Activated CD4-positive, alpha-beta T cell treated with anti-CD3 and anti-CD28 coated beads, Interleukin-2, Interleukin-6, amounts not matched to agents 100 ng/mL and 50 ng/mL, durations not matched to agents 16 hours and 8 hours (primary cell): ENCODE measurements at regions not wholly inside any gene's neighbourhood (a gene's known extent, or its start where the extent isn't known, plus 50 kb on each side); places are given as distances from the start of the nearest gene placed in this dataset.

ENCODE experiments used
- DNase-seq: peaks from one replicate; pipeline ENCODE4 v3.0.0-alpha.2; 2020

- no peak for DNase-seq
Observed at GRCh38 chr5:119792161-119792799, 162.9 kb downstream of the FAM170A start.

DNA sequence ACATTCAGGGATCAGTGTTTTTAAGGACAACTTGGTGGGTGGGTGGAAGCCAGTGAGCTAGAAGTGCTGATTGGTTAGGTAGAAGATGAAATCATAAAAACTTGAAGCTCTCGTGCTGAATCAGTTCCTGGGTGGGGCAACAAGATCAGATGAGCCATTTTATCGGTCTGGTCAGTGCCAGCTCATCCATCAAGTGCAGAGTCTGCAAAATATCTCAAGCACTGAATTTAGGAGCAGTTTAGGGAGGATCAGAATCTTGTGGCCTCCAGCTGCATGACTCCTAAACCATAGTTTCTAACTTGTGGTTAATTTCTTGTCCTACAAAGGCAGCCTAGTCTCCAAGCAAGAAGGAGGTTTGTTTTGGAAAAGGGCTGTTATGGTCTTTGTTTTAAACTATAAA lies 166.4 kb downstream of the FAM170A start:
- no peak for DNase-seq

DNA sequence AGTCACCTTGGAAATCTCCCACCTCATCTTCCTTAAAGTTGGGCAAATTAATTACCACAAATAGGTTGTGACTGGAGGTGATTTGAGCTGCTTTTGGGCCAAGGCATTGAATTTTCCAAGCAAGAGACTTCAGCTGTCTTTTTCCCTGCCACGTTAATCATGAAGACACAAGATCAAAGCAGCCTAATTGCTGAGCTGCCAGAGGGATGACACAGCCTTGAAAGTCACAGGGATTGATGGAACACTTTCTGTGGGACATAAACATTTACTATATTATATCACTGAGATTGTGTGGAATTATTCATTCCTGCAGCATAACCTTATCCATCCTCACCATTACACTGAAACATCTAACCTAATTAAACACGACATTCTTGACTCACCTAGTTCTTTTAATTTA lies 172.2 kb downstream of the FAM170A start:
- DNase-seq, result no peak

DNA sequence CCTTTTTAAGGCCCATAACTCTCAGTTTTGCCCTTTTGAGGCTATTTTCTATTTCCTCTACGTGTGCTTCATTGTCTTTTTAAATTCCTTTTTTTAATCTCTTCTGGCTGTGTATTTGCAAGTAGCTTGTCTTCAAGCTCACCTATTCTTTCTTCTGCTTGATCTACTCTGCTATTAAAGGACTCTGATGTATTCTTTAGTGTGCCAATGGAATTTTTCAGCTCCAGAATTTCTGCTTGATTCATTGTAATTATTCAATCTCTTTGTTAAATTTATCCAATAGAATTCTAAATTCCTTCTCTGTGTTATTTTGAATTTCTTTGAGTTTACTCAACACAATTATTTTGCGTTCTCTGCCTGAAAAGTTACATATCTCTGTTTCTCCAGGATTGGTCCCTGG lies 178.7 kb downstream of the FAM170A start:
- DNase-seq, result no peak

DNA sequence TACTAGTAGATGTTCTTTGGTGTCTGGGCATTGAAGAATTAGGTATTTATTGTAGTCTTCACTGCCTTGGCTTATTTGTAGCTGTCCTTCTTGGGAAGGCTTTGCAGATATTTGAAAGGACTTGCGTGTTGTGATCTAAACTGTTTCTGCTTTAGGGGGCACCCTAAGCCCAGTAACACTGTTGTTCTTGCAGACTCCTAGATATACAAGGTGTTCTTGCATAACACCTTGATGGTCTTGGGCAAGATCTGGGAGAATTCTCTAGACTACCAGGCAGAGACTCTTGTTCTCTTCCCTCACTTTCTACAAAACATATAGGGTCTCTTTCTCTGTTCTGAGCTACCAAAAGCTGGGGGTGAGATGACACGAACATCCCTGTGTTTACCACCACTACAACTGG lies 179.1 kb downstream of the FAM170A start:
- no peak for DNase-seq

- no peak for DNase-seq
Observed at GRCh38 chr5:119810217-119810616, 180.9 kb downstream of the FAM170A start.

- no peak for DNase-seq
Observed at GRCh38 chr5:119811458-119811857, 182.1 kb downstream of the FAM170A start.

- no peak for DNase-seq
Observed at GRCh38 chr5:119814655-119815054, 185.3 kb downstream of the FAM170A start.

DNA sequence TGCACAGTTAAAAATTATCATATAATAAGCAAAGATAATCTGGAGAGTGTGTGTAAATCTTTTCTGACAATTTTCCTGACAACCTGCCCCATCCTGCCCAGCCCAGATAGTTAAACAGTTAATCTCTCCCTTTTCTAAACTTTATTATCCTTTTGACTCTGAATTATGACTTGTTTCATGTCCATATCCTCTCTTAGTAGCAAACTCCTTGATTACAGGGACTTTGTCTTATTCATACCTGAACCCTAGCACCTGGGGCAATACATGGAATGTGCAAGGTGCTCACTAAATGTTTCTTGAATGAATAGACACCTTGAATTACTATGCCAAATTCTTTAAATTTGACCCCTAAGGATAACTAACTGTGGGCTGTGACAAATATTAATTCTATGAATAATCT lies 186.7 kb downstream of the FAM170A start:
- DNase-seq, result no peak

GRCh38 chr5:119820016-119820415 lies 190.7 kb downstream of the FAM170A start:
- no peak for DNase-seq

DNA sequence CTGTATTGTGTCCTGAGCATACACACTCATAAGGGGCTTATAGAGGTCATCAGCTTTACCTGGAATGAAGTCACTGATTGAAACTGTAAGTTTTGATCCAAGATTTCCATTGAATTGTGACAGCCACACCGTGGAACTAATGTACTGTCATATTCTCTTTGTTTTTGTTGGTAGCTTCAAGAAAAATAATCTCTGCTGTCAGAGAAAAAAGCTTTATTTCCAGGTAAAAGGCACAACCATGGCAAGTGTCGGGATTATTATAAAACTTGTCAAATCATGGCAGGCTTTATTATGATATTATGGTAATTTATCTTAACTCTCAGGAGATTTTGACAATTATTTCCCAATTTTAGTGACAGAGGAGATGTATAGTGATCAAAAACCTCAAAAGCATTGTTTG lies 191.2 kb downstream of the FAM170A start:
- no peak for DNase-seq

DNA sequence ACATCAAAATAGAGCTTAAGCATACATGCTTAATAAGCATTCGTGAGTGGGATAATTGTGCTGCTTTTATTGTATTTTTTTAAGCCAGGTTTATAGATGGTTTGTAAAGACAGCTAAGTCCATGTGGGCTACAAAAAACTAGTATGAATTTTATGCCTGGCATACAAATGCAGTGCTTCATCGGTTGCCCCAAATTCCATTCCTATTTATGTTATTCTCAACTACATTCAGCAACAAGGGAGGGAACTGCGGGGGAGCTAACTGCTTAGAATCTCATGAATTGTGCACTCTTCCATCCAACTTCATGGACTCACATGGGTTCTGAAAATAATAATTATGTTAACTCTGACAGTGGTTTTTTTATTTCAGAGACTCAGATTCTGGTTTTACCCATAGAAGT lies 199.2 kb downstream of the FAM170A start:
- no peak for DNase-seq

DNA sequence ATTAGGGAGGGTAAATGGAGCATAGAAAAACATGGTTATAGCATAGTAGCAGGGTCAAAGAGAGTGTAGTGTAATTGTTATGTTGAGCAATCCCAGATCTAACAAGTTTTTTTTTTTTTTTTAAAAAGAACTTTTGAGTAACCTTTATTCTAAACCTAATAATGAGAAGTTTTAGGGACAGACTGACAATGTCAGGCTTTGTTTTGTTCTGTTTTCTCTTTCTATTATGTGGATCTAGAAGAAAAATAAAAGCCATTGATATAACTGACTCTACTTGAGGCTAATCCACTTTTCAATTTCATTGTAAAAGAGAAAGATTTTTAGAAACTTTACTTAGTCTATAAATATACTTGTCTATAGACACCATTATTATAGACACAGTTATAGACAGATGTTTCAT lies 200.0 kb downstream of the FAM170A start:
- no peak for DNase-seq

DNA sequence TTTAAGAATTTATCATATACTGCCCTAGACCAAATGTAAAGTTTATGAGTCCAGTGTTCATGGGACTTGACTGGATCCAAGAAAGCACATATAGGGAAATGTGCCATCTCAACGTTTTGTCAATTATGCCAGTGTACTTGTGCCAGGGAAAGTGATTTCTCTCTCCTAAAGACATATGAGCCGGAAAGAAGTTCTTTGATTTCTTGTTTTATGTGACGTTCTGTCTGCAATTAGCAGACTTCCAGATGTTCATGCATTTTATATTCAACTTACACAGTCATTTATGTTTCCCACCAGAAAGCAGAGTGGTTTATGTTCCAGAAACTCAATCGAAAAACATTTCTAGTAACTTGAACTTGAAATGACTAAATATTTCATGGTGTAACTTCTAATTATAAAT lies 203.8 kb downstream of the FAM170A start:
- DNase-seq, result no peak

GRCh38 chr5:119840175-119840574 lies 210.8 kb downstream of the FAM170A start:
- DNase-seq, result no peak

- DNase-seq, result no peak
Observed at GRCh38 chr5:119852140-119852539, 222.8 kb downstream of the FAM170A start.

DNA sequence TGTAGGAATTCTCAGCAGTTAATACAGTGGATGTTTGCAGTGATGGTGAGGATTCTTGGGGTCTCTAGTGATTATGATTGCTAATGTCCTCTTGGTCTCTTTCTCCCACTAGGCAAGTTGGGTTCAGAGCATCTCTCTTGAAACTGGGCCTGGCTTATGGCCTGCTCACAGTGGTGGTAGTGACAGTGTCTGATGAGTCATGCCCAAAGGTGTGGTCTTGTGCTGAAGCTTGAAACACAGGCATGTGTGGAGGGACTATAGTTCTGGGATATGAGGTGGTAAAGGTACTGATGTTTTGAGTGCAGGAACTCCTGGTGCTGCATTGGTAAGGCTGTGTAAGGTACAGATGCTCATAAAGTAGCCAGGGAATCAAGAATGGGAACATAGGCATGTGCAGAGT lies 231.1 kb downstream of the FAM170A start:
- no peak for DNase-seq

DNA sequence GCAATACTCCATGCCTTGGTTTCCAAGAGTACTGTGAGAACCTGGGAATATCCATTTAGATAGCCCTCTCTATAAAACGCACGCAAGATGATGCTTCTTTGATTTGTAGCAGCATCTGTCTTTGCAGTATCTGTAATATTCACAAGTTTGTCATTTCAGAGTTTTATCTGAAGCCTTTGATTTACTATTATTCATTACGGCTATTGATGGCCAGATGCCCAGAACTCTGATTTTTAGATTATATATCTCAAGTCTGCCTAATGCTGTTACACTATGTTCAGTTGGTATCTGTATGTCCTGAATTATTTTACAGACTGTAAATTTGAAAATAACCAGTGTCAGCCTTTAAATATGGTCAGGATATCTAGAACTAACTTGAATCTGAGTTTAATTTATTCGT lies 233.3 kb downstream of the FAM170A start:
- no peak for DNase-seq

GRCh38 chr5:119864286-119864685 lies 234.9 kb downstream of the FAM170A start:
- DNase-seq, result no peak

GRCh38 chr5:119873611-119874010 lies 244.3 kb downstream of the FAM170A start:
- DNase-seq, result no peak

- DNase-seq, result no peak
Observed at GRCh38 chr5:119876522-119876921, 247.2 kb downstream of the FAM170A start.

DNA sequence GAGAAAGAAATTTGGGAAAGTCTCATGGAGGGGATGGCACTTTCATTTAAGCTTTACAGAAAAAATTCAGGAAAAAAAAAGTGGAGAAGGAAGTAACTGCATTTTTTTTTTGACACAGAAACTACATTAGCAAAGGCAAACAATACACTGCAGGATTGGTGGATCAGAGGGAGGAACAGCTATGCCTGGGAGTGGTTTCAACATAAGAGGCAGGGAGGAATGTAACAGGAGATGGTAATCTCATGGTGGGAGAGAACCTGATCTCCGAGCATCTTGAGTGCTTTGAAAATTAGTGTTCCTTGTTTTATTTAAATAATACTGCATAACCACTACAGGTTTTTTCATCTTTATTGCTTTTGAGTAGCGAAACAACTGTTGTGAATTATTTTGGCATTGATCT lies 249.4 kb downstream of the FAM170A start:
- no peak for DNase-seq

DNA sequence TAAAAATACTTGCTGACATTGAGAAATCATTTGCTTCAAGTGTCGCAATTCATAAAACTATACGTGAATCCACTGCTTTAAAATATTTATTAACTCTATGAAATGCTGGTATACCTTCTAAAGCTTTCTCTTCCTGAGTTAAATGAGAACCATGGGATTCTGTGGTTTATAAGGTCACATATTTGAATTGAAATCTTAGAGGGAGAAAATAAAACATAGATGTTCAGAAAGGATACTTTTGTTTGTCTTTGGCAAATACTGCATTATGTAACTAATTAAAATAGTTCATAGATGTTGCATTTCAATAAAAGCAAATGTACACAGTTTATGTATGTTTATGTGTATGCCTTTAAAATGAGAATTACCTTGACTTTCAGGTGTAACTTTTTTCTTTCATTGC lies 250.1 kb downstream of the FAM170A start:
- DNase-seq, result no peak

DNA sequence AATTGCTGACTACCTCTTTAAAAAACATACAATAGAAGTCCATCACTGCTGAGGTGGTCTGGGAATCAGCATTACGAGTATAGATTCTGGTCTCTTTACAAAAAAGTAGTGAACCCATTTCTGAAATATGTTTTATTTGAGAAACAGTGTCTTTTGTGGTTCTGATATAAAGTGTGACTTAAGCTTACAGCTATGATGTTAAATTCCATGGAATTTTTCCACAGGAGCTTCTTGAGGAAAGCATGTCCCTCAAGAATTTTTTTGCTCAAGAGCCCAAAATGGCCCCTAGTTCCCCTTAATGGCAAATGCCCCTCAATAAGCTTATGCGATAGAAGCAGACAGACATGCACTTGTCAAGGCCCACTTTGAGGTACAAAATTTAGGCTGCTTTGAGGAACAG lies 265.7 kb downstream of the FAM170A start:
- DNase-seq, result no peak

- no peak for DNase-seq
Observed at GRCh38 chr5:119896826-119897536, 267.6 kb downstream of the FAM170A start.
